Jurkat, Clone E6-1 (cell line): ENCODE measurements at regions not wholly inside any gene's neighbourhood (a gene's known extent, or its start where the extent isn't known, plus 50 kb on each side); places are given as distances from the start of the nearest gene placed in this dataset.
"Not testable (repeated sequence)": the region's sequence is repeated elsewhere in the genome, so short reads cannot be mapped to it uniquely, and the experiment has no call there.

ENCODE experiments used
- DNase-seq: peaks from one replicate; pipeline ENCODE4 v3.0.0-alpha.2; 2011; ENCODE audit warnings: low read depth, low spot score
- H3K4me3 ChIP-seq: 2 replicates; pipeline ENCODE4 v1.5.1; 2011; ENCODE audit warnings: mild to moderate bottlenecking, low read length, control low read depth, moderate library complexity

- H3K4me3 ChIP-seq = no peak overlapping the region
- no peak for DNase-seq
These were observed 362.6 kb downstream of the BCL11B start for GRCh38 chr14:98909251-98909944.

- DNase-seq = no peak
- H3K4me3 ChIP-seq = no peak overlapping the region
These were observed 361.9 kb downstream of the BCL11B start for GRCh38 chr14:98910061-98910460.

- H3K4me3 ChIP-seq = no peak overlapping the region
- peak; percentile 78 for DNase-seq
These were observed 359.3 kb downstream of the BCL11B start for GRCh38 chr14:98912655-98913054.

DNA sequence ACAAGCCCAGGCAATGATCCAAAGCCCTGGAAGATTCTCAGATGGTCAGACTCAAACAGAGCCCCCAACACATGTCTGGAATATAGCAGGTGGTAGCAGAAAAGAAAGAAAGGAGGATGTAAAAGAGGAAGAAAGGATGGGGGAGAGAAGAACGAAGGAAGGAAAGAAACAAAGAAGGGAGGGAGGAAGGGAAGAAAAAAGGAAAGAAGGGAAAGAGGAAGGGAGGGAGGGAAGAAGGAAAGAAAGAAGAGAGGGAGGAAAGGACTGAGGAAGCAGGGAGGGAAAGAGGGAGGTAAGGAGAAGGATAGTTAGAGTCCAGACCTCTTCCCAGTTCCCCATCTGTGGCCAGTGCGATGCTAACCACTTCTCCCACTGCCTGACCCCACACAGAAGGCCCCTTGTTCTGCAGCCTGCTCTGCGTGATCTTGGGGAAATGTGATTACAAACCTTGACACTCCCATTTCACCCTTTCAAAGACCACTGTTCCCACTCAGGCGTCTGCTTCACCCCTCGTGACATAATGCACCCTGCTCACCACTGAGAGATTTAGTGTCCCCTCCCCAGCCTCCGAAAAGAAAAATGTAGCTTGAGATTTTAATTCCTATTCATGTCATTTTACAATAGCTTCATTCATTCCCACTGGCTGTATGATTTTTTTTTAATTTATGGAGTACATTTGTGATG is 357.9 kb downstream of the BCL11B start:
- H3K4me3 ChIP-seq = no peak overlapping the region
- no peak for DNase-seq

DNA sequence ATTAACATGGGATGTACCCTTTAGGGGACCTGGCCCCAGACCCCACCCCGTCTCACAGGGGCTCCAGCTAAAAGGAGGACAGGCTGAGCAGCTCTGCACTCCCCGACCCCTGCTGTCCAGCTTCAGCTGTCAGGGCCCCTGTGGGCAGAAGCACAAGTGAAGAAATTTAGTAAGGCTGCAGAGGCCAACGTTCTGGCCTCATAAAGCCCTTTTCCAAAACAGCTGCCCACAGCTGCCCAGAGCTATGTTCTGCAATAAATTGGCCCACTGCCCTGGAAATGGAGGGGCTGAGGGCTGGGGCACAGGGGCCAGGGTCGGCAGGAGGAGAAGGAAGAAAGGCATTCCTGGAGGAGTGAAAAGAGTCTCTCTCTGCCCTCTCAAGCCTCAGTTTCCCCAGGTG is 357.1 kb downstream of the BCL11B start:
- no peak overlapping the region for H3K4me3 ChIP-seq

GRCh38 chr14:98915625-98916024 is 356.4 kb downstream of the BCL11B start:
- DNase-seq = no peak
- no peak overlapping the region for H3K4me3 ChIP-seq

More for the DNA sequence above, 357.1 kb downstream of the BCL11B start:
- DNase-seq = no peak

- no peak for DNase-seq
- H3K4me3 ChIP-seq = no peak overlapping the region
These were observed 356.0 kb downstream of the BCL11B start for GRCh38 chr14:98916036-98916435.

- no peak overlapping the region for H3K4me3 ChIP-seq
- DNase-seq = no peak
These were observed 355.5 kb downstream of the BCL11B start for GRCh38 chr14:98916476-98916875.

GRCh38 chr14:98919434-98919833 is 352.6 kb downstream of the BCL11B start:
- no peak for DNase-seq
- H3K4me3 ChIP-seq = no peak overlapping the region

GRCh38 chr14:98921306-98921705 is 350.7 kb downstream of the BCL11B start:
- DNase-seq, H3K4me3 ChIP-seq: not testable (repeated sequence)

GRCh38 chr14:98923596-98923995 is 348.4 kb downstream of the BCL11B start:
- no peak for DNase-seq

DNA sequence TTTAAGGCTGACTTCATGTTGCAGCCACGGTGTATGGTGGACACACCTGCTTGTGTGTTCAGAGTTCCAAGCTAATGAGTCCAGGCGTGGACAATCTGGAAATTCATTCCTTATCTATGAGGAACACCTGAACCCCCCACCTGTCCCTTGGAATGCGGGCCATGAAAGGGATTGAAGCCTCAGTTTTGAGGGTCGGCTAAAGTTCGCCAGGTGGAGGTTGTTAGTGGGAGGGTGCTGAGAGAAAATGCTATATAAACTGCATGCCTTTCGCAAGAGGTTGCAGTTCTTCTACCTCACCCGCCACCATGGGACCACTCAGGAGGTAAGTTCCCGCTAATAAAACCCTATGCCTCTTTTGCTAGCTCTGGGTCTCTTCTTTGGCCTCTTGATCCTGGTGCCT is 348.0 kb downstream of the BCL11B start:
- H3K4me3 ChIP-seq = no peak overlapping the region
- DNase-seq = no peak

More at GRCh38 chr14:98923596-98923995, 348.4 kb downstream of the BCL11B start:
- no peak overlapping the region for H3K4me3 ChIP-seq

GRCh38 chr14:98925354-98926040 is 346.5 kb downstream of the BCL11B start:
- DNase-seq = no peak
- no peak overlapping the region for H3K4me3 ChIP-seq

DNA sequence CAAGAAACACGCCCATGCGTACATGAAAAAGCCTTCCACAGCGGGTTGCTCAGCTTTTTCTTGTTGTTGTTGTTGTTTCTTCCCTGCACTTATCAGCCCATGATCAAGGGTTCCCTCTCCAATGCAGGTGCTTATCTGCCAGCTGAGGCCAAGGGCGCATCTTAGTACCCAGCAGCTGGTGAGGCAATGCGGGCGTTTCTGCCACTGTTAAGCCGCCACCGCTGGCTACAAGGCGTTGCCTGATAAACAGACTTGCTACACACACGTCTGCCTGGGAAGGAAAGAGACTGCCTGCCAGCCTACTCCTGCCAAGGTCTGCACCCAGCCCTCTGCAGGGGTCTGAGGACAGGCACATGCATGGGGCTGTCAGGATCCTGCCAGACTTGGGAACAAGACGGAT is 345.9 kb downstream of the BCL11B start:
- no peak overlapping the region for H3K4me3 ChIP-seq
- DNase-seq = peak; percentile 95

- no peak overlapping the region for H3K4me3 ChIP-seq
- DNase-seq = no peak
These were observed 345.2 kb downstream of the BCL11B start for GRCh38 chr14:98926801-98927200.

GRCh38 chr14:98927986-98928385 is 344.0 kb downstream of the BCL11B start:
- no peak overlapping the region for H3K4me3 ChIP-seq

GRCh38 chr14:98928418-98928817 is 343.6 kb downstream of the BCL11B start:
- no peak overlapping the region for H3K4me3 ChIP-seq
- DNase-seq = no peak

More at GRCh38 chr14:98927986-98928385, 344.0 kb downstream of the BCL11B start:
- DNase-seq = no peak

- DNase-seq = no peak
- H3K4me3 ChIP-seq = no peak overlapping the region
These were observed 340.9 kb downstream of the BCL11B start for GRCh38 chr14:98931126-98931525.

- peak; percentile 96 for DNase-seq
- H3K4me3 ChIP-seq = peak overlapping the region; percentile 24
These were observed 340.1 kb downstream of the BCL11B start for GRCh38 chr14:98931911-98932310.
